ENCODE measurements at regions not wholly inside any gene's neighbourhood (a gene's known extent, or its start where the extent isn't known, plus 50 kb on each side); places are given as distances from the start of the nearest gene placed in this dataset.

GRCh38 chr10:10503772-10504171, 513.9 kb upstream of the CELF2 start:
- Histone ChIP-seq H3K36me3 (ENCODE audit: control insufficient read depth in 1 of 2, insufficient read depth in 2 of 2, low read length in 2 of 2) (no peaks in the 10 kb centered on the region), H4K20me1 (ENCODE audit: insufficient read depth) (no peaks in the 10 kb centered on the region), H3K4me3 (replicated peaks in 1 of 2; ENCODE audit: low read depth in 1 of 2, low read length in 2 of 2) (no peak overlapping the region), H3K9me2 (ENCODE audit: insufficient read depth) (no peaks in the 10 kb centered on the region), H3K9me3 (ENCODE audit: control insufficient read depth in 1 of 2, insufficient read depth in 1 of 2, low read depth in 1 of 2, low read length in 2 of 2) (peaks cover 16 to 31% of the 10 kb centered on the region in 2 experiments; a peak in 3 of 4 replicates), H3K4me2 (ENCODE audit: low read length) (no peak overlapping the region), H3K9ac (ENCODE audit: low read length) (no peak overlapping the region), H3K27me3 (ENCODE audit: insufficient read depth, low read length) (no peaks in the 10 kb centered on the region), H3K4me1 (ENCODE audit: control insufficient read depth in 1 of 2, insufficient read depth in 2 of 2, low read length in 2 of 2) (no peaks in the 10 kb centered on the region), H3K27ac (ENCODE audit: low read depth, low read length) (no peak overlapping the region), H3K79me2 (ENCODE audit: insufficient read depth, low read length) (no peaks in the 10 kb centered on the region), H2AFZ (ENCODE audit: low read depth, low read length, poor library complexity, severe bottlenecking) (no peak overlapping the region)
- DNase-seq (ENCODE audit: low read depth, low spot score) (no peak), ATAC-seq (no peak)
- intact Hi-C loops (cut with micrococcal nuclease) = no loop called here
- ChIA-PET POLR2A (no interaction called here), RAD21 (ENCODE audit: low non-redundant PET in 1 of 2, low total read pairs in 2 of 2, uncharacterized antibody in 2 of 2, unreplicated experiment in 2 of 2) (no interaction called here), CTCF (no interaction called here)
- BruUV-seq (replicated peaks) = no TSS peak
- TF ChIP-seq CEBPB (IDR thresholded peaks at IDR 0.05; ENCODE audit: low read depth) (no peak), CTCF (IDR thresholded peaks at IDR 0.05 in 2 of 3, conservative IDR thresholded peaks at IDR 0.05 in 1 of 3; ENCODE audit: borderline replicate concordance in 1 of 3, insufficient read depth in 1 of 3, low read depth in 2 of 3, low read length in 2 of 3) (no peak), FOSL1 (IDR thresholded peaks at IDR 0.05; ENCODE audit: low read depth) (no peak), EGR1 (IDR thresholded peaks at IDR 0.05; ENCODE audit: low read depth) (no peak), SP1 (IDR thresholded peaks at IDR 0.05; ENCODE audit: low read depth) (no peak), EZH2phosphoT487 (IDR thresholded peaks at IDR 0.05; ENCODE audit: borderline replicate concordance) (no peak), ZBTB33 (IDR thresholded peaks at IDR 0.05; ENCODE audit: extremely low read depth, insufficient replicate concordance, low read length) (no peak), MAX (IDR thresholded peaks at IDR 0.05) (no peak), YY1 (IDR thresholded peaks at IDR 0.05; ENCODE audit: extremely low read depth, insufficient replicate concordance, low read depth, low read length) (no peak), JUND (IDR thresholded peaks at IDR 0.05) (no peak), EZH2 (IDR thresholded peaks at IDR 0.05) (no peak), SIN3A (IDR thresholded peaks at IDR 0.05; ENCODE audit: low read depth) (no peak), POLR2AphosphoS5 (IDR thresholded peaks at IDR 0.05; ENCODE audit: low read depth, low read length) (no peak), SRF (IDR thresholded peaks at IDR 0.05; ENCODE audit: low read depth) (no peak), ATF3 (IDR thresholded peaks at IDR 0.05) (no peak), POLR2A (IDR thresholded peaks at IDR 0.05; ENCODE audit: borderline replicate concordance, extremely low read depth, insufficient read depth, insufficient read length) (no peak), ZNF274 (IDR thresholded peaks at IDR 0.05; ENCODE audit: low read depth, low read length) (no peak)

Measured in HCT116 (cell line).